IMR-90 (cell line): ENCODE measurements at regions not wholly inside any gene's neighbourhood (a gene's known extent, or its start where the extent isn't known, plus 50 kb on each side); places are given as distances from the start of the nearest gene placed in this dataset.

ENCODE experiments used
- ATAC-seq: fragments of 200-7000 bp; cut with Tn5 transposase; 2 replicates; pipeline ENCODE4 v1.9.1; 2020; ENCODE audit warnings: low read depth, mild to moderate bottlenecking, moderate library complexity
- BruUV-seq: library from RNA; stranded (reverse); fragments of 400-500 nt; replicated peaks from 2 replicates; lab custom pipeline; 2021; lab: Mats Ljungman, UMichigan
- CTCF ChIA-PET: fragments of 300-600 bp; formaldehyde crosslinking; extraction: SDS; loops from one replicate; lab custom pipeline; 2021; ENCODE audit warnings: antibody characterized with exemption; lab: Yijun Ruan, JAX
- POLR2A ChIA-PET: fragments of 300-600 bp; sonication (Branson Sonifier 250); formaldehyde crosslinking; loops from one replicate; lab custom pipeline; 2022; ENCODE audit warnings: antibody characterized with exemption; ENCODE audit not compliant: unreplicated experiment; lab: Charles Lee
- DNase-seq: peaks from one replicate; pipeline ENCODE4 v3.0.0; 2013
- H2AFZ ChIP-seq: replicated peaks from 2 replicates; pipeline ENCODE3; 2013; ENCODE audit warnings: low read length, mild to moderate bottlenecking; ENCODE audit not compliant: poor library complexity
- H2AK5ac ChIP-seq: 2 replicates; pipeline ENCODE4 v1.6.1; 2013; ENCODE audit warnings: low read depth, low read length, inconsistent platforms
- H2AK9ac ChIP-seq: replicated peaks from 2 replicates; pipeline ENCODE3; 2013; ENCODE audit warnings: mild to moderate bottlenecking, low read depth, low read length, moderate library complexity; ENCODE audit not compliant: poor library complexity
- H2BK120ac ChIP-seq: 2 replicates; pipeline ENCODE4 v1.6.1; 2013; ENCODE audit warnings: low read depth, low read length, inconsistent platforms
- H2BK15ac ChIP-seq: 3 replicates; pipeline ENCODE4 v1.6.1; 2013; ENCODE audit warnings: low read depth, low read length, inconsistent platforms
- H2BK20ac ChIP-seq: 2 replicates; pipeline ENCODE4 v1.6.1; 2013; ENCODE audit warnings: low read depth, mild to moderate bottlenecking, inconsistent platforms, low read length, moderate library complexity
- H2BK5ac ChIP-seq: 2 replicates; pipeline ENCODE4 v1.6.1; 2013; ENCODE audit warnings: mild to moderate bottlenecking, low read depth, low read length, inconsistent platforms; ENCODE audit not compliant: poor library complexity, severe bottlenecking
- H3K14ac ChIP-seq: replicated peaks from 2 replicates; pipeline ENCODE4 v1.6.1; 2013; ENCODE audit warnings: low read depth, low read length, inconsistent platforms
- H3K18ac ChIP-seq: 2 replicates; pipeline ENCODE4 v1.6.1; 2013; ENCODE audit warnings: low read depth, low read length, control low read depth
- H3K23ac ChIP-seq: 2 replicates; pipeline ENCODE4 v1.6.1; 2013; ENCODE audit warnings: low read depth, low read length, inconsistent platforms
- H3K27ac ChIP-seq: 2 replicates; pipeline ENCODE4 v1.5.1; 2013; ENCODE audit warnings: mild to moderate bottlenecking, control low read depth, low read length; ENCODE audit not compliant: insufficient read depth
- H3K27me3 ChIP-seq: 2 replicates; pipeline ENCODE4 v1.6.1; 2013; ENCODE audit warnings: low read length; ENCODE audit not compliant: control insufficient read depth, insufficient read depth
- H3K36me3 ChIP-seq: 2 replicates; pipeline ENCODE4 v1.6.1; 2013; ENCODE audit warnings: low read length, mixed read lengths; ENCODE audit not compliant: control insufficient read depth, insufficient read depth
- H3K4ac ChIP-seq: 2 replicates; pipeline ENCODE4 v1.6.1; 2013; ENCODE audit warnings: low read depth, low read length, inconsistent platforms
- H3K4me1 ChIP-seq: 2 replicates; pipeline ENCODE4 v1.6.1; 2013; ENCODE audit warnings: low read length, mixed read lengths; ENCODE audit not compliant: control insufficient read depth, insufficient read depth
- H3K4me2 ChIP-seq: 2 replicates; pipeline ENCODE4 v1.6.1; 2013; ENCODE audit warnings: low read depth, mild to moderate bottlenecking, control low read depth, low read length, moderate library complexity
- H3K4me3 ChIP-seq: 2 replicates; pipeline ENCODE4 v1.5.1; 2013; ENCODE audit warnings: low read depth, mild to moderate bottlenecking, control low read depth, low read length, moderate library complexity; ENCODE audit not compliant: insufficient read depth
- H3K56ac ChIP-seq: 2 replicates; pipeline ENCODE4 v1.6.1; 2013; ENCODE audit warnings: low read length, inconsistent platforms; ENCODE audit not compliant: insufficient read depth; ENCODE audit errors: extremely low read depth
- H3K79me1 ChIP-seq, 2 experiments: 2 replicates each; pipeline ENCODE4 v1.6.1; 2013; ENCODE audit warnings: low read length in 2 of 2, inconsistent platforms in 1 of 2, low read depth in 1 of 2
- H3K9ac ChIP-seq: 2 replicates; pipeline ENCODE4 v1.6.1; 2013; ENCODE audit warnings: low read depth, low read length, control low read depth
- H3K9me1 ChIP-seq: 2 replicates; pipeline ENCODE4 v1.6.1; 2013; ENCODE audit warnings: low read length, inconsistent platforms; ENCODE audit not compliant: insufficient read depth
- H3K9me3 ChIP-seq: 2 replicates; pipeline ENCODE4 v1.6.1; 2013; ENCODE audit warnings: low read length; ENCODE audit not compliant: control insufficient read depth, insufficient read depth
- H4K20me1 ChIP-seq: 2 replicates; pipeline ENCODE4 v1.6.1; 2013; ENCODE audit warnings: low read length, inconsistent platforms; ENCODE audit not compliant: insufficient read depth
- H4K5ac ChIP-seq: 2 replicates; pipeline ENCODE4 v1.6.1; 2013; ENCODE audit warnings: mild to moderate bottlenecking, low read depth, low read length, control low read depth
- H4K8ac ChIP-seq, 2 experiments: 2 replicates each; pipeline ENCODE4 v1.6.1; 2013; ENCODE audit warnings: low read depth in 2 of 2, low read length in 2 of 2, control low read depth in 1 of 2, inconsistent platforms in 1 of 2
- H4K91ac ChIP-seq: 2 replicates; pipeline ENCODE4 v1.6.1; 2013; ENCODE audit warnings: low read depth, low read length, inconsistent platforms; ENCODE audit not compliant: insufficient read depth
- BHLHE40 ChIP-seq: fragments of 150-350 bp; IDR thresholded peaks from 2 replicates; pipeline ENCODE4 v1.6.1; 2016; ENCODE audit warnings: mild to moderate bottlenecking, low read depth, low read length
- CEBPB ChIP-seq: IDR thresholded peaks from 2 replicates; pipeline ENCODE4 v1.6.1; 2012; ENCODE audit warnings: low read depth, low read length, improper control_type of control experiment
- CHD1 ChIP-seq: IDR thresholded peaks from 2 replicates; pipeline ENCODE4 v1.6.1; 2012; ENCODE audit warnings: low read depth, low read length, improper control_type of control experiment
- FOS ChIP-seq: fragments of 150-350 bp; IDR thresholded peaks from 2 replicates; pipeline ENCODE4 v1.6.1; 2016; ENCODE audit warnings: low read depth, low read length
- MAFK ChIP-seq: IDR thresholded peaks from 2 replicates; pipeline ENCODE4 v1.6.1; 2012; ENCODE audit warnings: low read depth, low read length, improper control_type of control experiment
- MAZ ChIP-seq: IDR thresholded peaks from 2 replicates; pipeline ENCODE4 v1.6.1; 2012; ENCODE audit warnings: low read depth, mild to moderate bottlenecking, low read length, improper control_type of control experiment, moderate library complexity, borderline replicate concordance
- MXI1 ChIP-seq: IDR thresholded peaks from 2 replicates; pipeline ENCODE4 v1.6.1; 2012; ENCODE audit warnings: low read depth, mild to moderate bottlenecking, low read length, moderate library complexity, borderline replicate concordance
- NFE2L2 ChIP-seq: fragments of 150-350 bp; IDR thresholded peaks from 2 replicates; pipeline ENCODE4 v1.6.1; 2016; ENCODE audit warnings: low read depth, mild to moderate bottlenecking, low read length
- POLR2A ChIP-seq: IDR thresholded peaks from 2 replicates; pipeline ENCODE4 v1.6.1; 2012; ENCODE audit warnings: mild to moderate bottlenecking, low read depth, low read length
- RAD21 ChIP-seq: IDR thresholded peaks from 2 replicates; pipeline ENCODE4 v1.6.1; 2012; ENCODE audit warnings: low read length, improper control_type of control experiment
- RCOR1 ChIP-seq: IDR thresholded peaks from 2 replicates; pipeline ENCODE4 v1.6.1; 2012; ENCODE audit warnings: mild to moderate bottlenecking, low read length, improper control_type of control experiment; ENCODE audit not compliant: insufficient replicate concordance
- RFX5 ChIP-seq: IDR thresholded peaks from 2 replicates; pipeline ENCODE4 v1.8.0; 2012; ENCODE audit warnings: low read depth, mild to moderate bottlenecking, low read length, moderate library complexity
- SMC3 ChIP-seq: fragments of 150-350 bp; IDR thresholded peaks from 2 replicates; pipeline ENCODE4 v1.6.1; 2016; ENCODE audit warnings: low read depth, mild to moderate bottlenecking, antibody characterized with exemption, low read length, moderate library complexity
- whole genome bisulfite sequencing, 2 experiments: methylation state at CpG; one replicate each; pipeline versions ENCODE4 v1.1.5 to v1.1.7; 2013; ENCODE audit warnings: missing lambda C conversion rate in 2 of 2; ENCODE audit not compliant: insufficient read length in 1 of 2; ENCODE audit errors: extremely low coverage in 2 of 2; 5-methylcytosine and 5-hydroxymethylcytosine counted together
- dilution Hi-C: fragments of 300-500 bp; cut with HindIII; formaldehyde crosslinking; loops from one replicate; pipeline ENCODE4 v1.14.3; 2018; ENCODE audit warnings: low sequenced_read_pairs; ENCODE audit not compliant: unreplicated experiment
- in situ Hi-C: fragments of 300-500 bp; cut with MboI; formaldehyde crosslinking; loops from 3 replicates; pipeline ENCODE4 v1.14.3; 2019; ENCODE audit warnings: low sequenced_read_pairs, inconsistent platforms, mixed read lengths
- intact Hi-C: fragments of 100-400 bp; cut with micrococcal nuclease; formaldehyde crosslinking; loops from 2 replicates; pipeline ENCODE4 v1.10.0; 2022
- TF ChIP-seq, protein P1 (sequence below): fragments of 150-350 bp; IDR thresholded peaks from 2 replicates; pipeline ENCODE4 v1.6.1; 2016; ENCODE audit warnings: low read depth, mild to moderate bottlenecking, low read length, moderate library complexity, borderline replicate concordance
- TF ChIP-seq, protein P2 (sequence below): fragments of 150-350 bp; IDR thresholded peaks from 2 replicates; pipeline ENCODE4 v1.6.1; 2017; ENCODE audit warnings: mild to moderate bottlenecking, antibody characterized with exemption, low read length, low read depth
- TF ChIP-seq, protein P3 (sequence below): conservative IDR thresholded peaks from 2 replicates; pipeline ENCODE4 v1.5.1; 2012; ENCODE audit warnings: mild to moderate bottlenecking, low read depth, low read length, improper control_type of control experiment

DNA sequence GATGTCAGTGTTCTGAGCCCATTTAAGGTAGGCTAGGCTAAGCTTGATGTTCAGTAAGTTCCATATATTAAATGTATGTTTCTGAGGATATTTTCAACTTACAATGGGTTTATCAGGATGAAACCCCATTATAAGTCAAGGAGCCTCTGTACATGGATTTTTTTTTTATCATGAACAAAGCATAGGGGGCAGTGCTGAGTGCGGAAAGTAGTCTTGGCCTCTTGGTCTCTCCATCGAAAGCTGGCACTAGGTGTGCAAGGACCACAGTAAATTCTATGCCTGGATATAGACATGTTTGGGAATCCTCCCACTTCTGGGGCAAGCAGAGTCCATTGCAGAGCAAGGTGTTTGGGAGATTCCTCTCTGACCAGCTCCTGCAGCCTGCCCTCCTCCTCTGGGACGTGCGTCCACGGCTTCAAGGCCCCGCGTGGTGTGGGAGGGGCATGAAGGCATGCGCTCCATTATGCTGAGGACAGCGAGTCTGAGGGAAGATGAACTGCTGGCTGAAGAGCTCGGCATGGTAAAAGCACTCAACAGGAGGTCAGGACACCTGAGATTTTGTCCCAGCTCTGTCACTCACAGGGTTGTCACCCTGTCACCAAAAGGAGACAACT, 122.9 kb upstream of the LIPC start:
- Histone ChIP-seq H2AK9ac (no peak overlapping the region), H2BK20ac (peak overlapping the region; percentile 44; the same call in 1 of the 2 replicates), H3K4me2 (no peak overlapping the region), H2BK5ac (no peak overlapping the region), H3K27ac (no peak overlapping the region), H3K36me3 (no peaks in the 10 kb centered on the region), H2BK15ac (0 out of 3 replicates have a peak overlapping the region, but pooled peaks have one; percentile 65), H2AFZ (no peak overlapping the region), H3K79me1 (no peaks in the 10 kb centered on the region), H3K4me1 (peaks cover 13% of the 10 kb centered on the region), H4K8ac (no peak overlapping the region), H3K56ac (no peak overlapping the region), H3K4me3 (no peak overlapping the region), H3K18ac (no peak overlapping the region), H3K4ac (no peak overlapping the region), H3K9me1 (peaks cover 9% of the 10 kb centered on the region; the same call in 1 of the 2 replicates), H3K9me3 (no peaks in the 10 kb centered on the region), H4K91ac (no peak overlapping the region), H4K5ac (no peak overlapping the region), H2AK5ac (0 out of 2 replicates have a peak overlapping the region, but pooled peaks have one; percentile 45), H4K20me1 (no peaks in the 10 kb centered on the region), H3K14ac (no peak overlapping the region), H3K27me3 (no peaks in the 10 kb centered on the region), H3K23ac (no peak overlapping the region), H3K9ac (no peak overlapping the region), H2BK120ac (no peak overlapping the region; the same call in 1 of the 2 replicates)
- no peak for ATAC-seq
- no peak for DNase-seq
- CTCF ChIA-PET, result interaction anchor here (0.6 kb wide), 1 partner anchor 160 kb away, joined by 3 read pairs; no protein-coding TSS in a partner anchor
- BruUV-seq, result no TSS peak
- POLR2A ChIA-PET, result no interaction called here
- TF ChIP-seq, protein P1, sequence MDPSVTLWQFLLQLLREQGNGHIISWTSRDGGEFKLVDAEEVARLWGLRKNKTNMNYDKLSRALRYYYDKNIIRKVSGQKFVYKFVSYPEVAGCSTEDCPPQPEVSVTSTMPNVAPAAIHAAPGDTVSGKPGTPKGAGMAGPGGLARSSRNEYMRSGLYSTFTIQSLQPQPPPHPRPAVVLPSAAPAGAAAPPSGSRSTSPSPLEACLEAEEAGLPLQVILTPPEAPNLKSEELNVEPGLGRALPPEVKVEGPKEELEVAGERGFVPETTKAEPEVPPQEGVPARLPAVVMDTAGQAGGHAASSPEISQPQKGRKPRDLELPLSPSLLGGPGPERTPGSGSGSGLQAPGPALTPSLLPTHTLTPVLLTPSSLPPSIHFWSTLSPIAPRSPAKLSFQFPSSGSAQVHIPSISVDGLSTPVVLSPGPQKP, result no peak
- no peak for TF ChIP-seq CEBPB
- TF ChIP-seq RFX5, result no peak
- no peak for TF ChIP-seq MXI1
- no peak for TF ChIP-seq CHD1
- TF ChIP-seq, protein P2, sequence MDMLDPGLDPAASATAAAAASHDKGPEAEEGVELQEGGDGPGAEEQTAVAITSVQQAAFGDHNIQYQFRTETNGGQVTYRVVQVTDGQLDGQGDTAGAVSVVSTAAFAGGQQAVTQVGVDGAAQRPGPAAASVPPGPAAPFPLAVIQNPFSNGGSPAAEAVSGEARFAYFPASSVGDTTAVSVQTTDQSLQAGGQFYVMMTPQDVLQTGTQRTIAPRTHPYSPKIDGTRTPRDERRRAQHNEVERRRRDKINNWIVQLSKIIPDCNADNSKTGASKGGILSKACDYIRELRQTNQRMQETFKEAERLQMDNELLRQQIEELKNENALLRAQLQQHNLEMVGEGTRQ, result no peak
- TF ChIP-seq MAFK, result no peak
- no peak for TF ChIP-seq MAZ
- TF ChIP-seq RAD21, result no peak
- no peak for TF ChIP-seq SMC3
- TF ChIP-seq, protein P3, sequence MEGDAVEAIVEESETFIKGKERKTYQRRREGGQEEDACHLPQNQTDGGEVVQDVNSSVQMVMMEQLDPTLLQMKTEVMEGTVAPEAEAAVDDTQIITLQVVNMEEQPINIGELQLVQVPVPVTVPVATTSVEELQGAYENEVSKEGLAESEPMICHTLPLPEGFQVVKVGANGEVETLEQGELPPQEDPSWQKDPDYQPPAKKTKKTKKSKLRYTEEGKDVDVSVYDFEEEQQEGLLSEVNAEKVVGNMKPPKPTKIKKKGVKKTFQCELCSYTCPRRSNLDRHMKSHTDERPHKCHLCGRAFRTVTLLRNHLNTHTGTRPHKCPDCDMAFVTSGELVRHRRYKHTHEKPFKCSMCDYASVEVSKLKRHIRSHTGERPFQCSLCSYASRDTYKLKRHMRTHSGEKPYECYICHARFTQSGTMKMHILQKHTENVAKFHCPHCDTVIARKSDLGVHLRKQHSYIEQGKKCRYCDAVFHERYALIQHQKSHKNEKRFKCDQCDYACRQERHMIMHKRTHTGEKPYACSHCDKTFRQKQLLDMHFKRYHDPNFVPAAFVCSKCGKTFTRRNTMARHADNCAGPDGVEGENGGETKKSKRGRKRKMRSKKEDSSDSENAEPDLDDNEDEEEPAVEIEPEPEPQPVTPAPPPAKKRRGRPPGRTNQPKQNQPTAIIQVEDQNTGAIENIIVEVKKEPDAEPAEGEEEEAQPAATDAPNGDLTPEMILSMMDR, result no peak
- no peak for TF ChIP-seq NFE2L2
- TF ChIP-seq FOS, result no peak
- no peak for TF ChIP-seq RCOR1
- no peak for TF ChIP-seq POLR2A
- TF ChIP-seq BHLHE40, result no peak
- 73% methylated on average over 2 of the region's 10 CpGs; no CpG with 5 or more reads in 1 of the 2 experiments for WGBS, 2 experiments
- dilution Hi-C loops (no loop called here), intact Hi-C loops (no loop called here), in situ Hi-C loops (no loop called here)
